Activated CD4-positive, alpha-beta T cell treated with anti-CD3 and anti-CD28 coated beads, Interleukin-2, amount 10 ng/mL, durations not matched to agents 7 days and 5 days (primary cell): ENCODE measurements at regions not wholly inside any gene's neighbourhood (a gene's known extent, or its start where the extent isn't known, plus 50 kb on each side); places are given as distances from the start of the nearest gene placed in this dataset.

Source experiments
- CTCF ChIA-PET: fragments of 350-600 bp; sonication (Branson Sonifier 250); formaldehyde crosslinking; loops from one replicate; lab custom pipeline; 2021; ENCODE audit warnings: antibody characterized with exemption; lab: Charles Lee
- POLR2A ChIA-PET: fragments of 350-600 bp; sonication (Branson Sonifier 250); formaldehyde crosslinking; loops from one replicate; lab custom pipeline; 2021; ENCODE audit warnings: antibody characterized with exemption; lab: Charles Lee
- DNase-seq: peaks from one replicate; pipeline ENCODE4 v3.0.0-alpha.2; 2020
- H3K27ac Mint-ChIP-seq: one replicate; pipeline ENCODE4 v1.8.0; 2021; ENCODE audit warnings: mild to moderate bottlenecking, moderate library complexity, mixed read lengths
- H3K27me3 Mint-ChIP-seq: one replicate; pipeline ENCODE4 v1.8.0; 2021; ENCODE audit warnings: mixed read lengths
- H3K36me3 Mint-ChIP-seq: one replicate; pipeline ENCODE4 v1.8.0; 2021; ENCODE audit warnings: low read depth, mixed read lengths
- H3K4me1 Mint-ChIP-seq: one replicate; pipeline ENCODE4 v1.8.0; 2021; ENCODE audit warnings: mixed read lengths
- H3K4me3 Mint-ChIP-seq: one replicate; pipeline ENCODE4 v1.8.0; 2021; ENCODE audit warnings: mild to moderate bottlenecking, moderate library complexity, mixed read lengths
- H3K9me3 Mint-ChIP-seq: one replicate; pipeline ENCODE4 v1.8.0; 2021; ENCODE audit warnings: mixed read lengths

DNA sequence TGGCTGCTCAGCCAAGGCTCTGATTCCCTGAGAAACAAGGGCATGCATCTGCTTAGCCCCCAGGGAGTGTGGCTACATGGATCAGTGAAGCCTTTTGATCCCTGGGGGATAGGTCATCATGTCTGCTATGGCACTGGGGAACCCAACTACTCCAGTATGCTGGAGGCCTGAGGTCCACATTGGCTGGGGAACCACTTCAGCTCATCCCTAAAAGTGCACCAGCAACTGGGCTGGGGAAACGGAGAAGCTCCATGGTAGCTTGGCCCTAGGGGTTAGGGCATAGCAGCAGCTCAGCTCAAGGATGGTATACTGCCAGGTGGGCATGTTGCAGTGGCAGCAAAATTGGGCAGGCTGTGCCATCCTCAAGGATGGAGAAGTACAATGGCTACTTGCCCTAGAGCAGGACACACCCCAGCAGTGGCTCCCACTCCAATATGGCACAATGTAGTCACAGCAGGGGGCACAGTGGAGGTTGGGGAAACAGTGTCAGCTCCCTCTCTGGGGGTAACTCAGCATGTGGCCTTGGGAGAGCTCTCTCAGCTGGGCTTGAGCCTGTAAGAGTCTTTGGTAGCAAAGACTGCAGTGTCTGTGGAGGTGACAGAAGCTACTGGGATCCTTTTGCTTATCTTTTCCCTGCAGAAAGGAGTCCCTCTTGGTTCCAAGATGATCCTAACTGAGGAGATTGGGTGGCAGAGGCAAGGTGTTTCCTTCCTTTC lies 111.5 kb upstream of the FSTL4 start:
- Mint-ChIP-seq H3K36me3 (no peaks in the 10 kb centered on the region), H3K27me3 (peaks cover 15% of the 10 kb centered on the region), H3K4me1 (no peaks in the 10 kb centered on the region), H3K9me3 (peaks cover 17% of the 10 kb centered on the region), H3K27ac (no peak overlapping the region), H3K4me3 (no peak overlapping the region)
- ChIA-PET CTCF (interaction anchor here (0.9 kb wide), 1 partner anchor 44 kb away, joined by 3 read pairs; no protein-coding TSS in a partner anchor), POLR2A (no interaction called here)
- no peak for DNase-seq

DNA sequence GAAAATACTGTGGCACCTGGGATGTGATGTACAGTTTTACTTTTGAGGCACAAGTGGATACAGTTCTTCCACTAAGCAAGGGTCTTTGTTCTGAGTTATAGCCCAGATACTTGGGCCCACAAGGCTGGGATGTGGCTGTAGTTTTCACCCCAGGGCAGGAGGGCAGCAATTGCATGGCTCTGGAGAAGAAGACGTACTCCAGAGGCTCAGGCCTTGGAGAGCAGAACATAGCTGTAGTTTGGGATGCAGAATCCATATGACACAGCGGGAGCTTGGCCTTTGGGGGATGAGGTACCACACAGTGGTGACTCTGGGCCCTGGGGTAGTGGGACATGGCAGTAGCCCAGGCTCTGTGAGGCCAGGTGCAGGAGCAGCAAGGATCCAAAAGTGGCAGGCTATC lies 110.8 kb upstream of the FSTL4 start:
- peaks cover 17% of the 10 kb centered on the region for H3K9me3 Mint-ChIP-seq
- H3K4me3 Mint-ChIP-seq, result no peak overlapping the region
- ChIA-PET CTCF (interaction anchor here (1.5 kb wide), 1 partner anchor 10 kb away, joined by 3 read pairs; no protein-coding TSS in a partner anchor), POLR2A (no interaction called here)
- no peaks in the 10 kb centered on the region for H3K36me3 Mint-ChIP-seq
- H3K4me1 Mint-ChIP-seq, result no peaks in the 10 kb centered on the region
- peaks cover 19% of the 10 kb centered on the region for H3K27me3 Mint-ChIP-seq
- H3K27ac Mint-ChIP-seq, result no peak overlapping the region
- DNase-seq, result no peak

DNA sequence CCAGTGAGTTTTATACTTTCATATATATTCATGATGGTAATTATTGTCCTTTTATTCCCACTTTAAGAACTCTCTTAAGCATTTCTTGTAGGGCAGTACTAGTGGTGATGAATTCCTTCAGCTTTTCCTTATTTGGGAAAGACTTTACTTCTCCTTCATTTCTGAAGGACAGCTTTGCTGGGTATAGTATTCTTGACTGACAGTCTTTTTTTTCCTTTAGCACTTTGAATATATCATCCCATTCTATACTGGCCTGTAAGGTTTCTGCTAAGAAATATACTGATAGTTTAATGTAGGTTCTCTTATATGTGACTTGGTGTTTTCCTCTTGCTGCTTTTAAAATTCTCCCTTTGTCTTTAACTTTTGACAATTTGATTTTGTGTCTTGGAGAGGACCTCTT lies 109.0 kb upstream of the FSTL4 start:
- H3K36me3 Mint-ChIP-seq, result no peaks in the 10 kb centered on the region
- H3K4me3 Mint-ChIP-seq, result no peak overlapping the region
- H3K4me1 Mint-ChIP-seq, result no peaks in the 10 kb centered on the region
- CTCF ChIA-PET, result no interaction called here
- H3K27me3 Mint-ChIP-seq, result peaks cover 17% of the 10 kb centered on the region
- POLR2A ChIA-PET, result no interaction called here
- H3K9me3 Mint-ChIP-seq, result peaks cover 17% of the 10 kb centered on the region
- no peak overlapping the region for H3K27ac Mint-ChIP-seq
- DNase-seq, result no peak

DNA sequence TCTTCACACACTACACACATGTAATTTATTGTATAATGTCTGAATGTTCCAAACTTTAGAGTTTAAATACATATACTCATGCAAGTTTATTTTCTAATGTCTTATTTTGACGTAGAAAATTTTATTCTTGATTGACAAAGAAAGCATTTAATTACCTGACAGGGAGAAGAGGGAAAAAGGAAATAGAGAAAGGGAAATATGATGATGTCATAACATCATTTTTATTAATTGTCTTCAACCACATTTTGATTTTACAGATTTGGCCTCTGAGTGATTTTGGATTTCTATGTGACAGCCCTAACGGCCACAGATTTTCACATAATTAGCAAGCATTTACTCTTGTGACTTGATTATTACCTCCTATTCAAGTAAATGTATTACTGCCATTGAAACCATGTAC lies 106.1 kb upstream of the FSTL4 start:
- no peaks in the 10 kb centered on the region for H3K4me1 Mint-ChIP-seq
- H3K27ac Mint-ChIP-seq, result no peak overlapping the region
- peaks cover 17% of the 10 kb centered on the region for H3K27me3 Mint-ChIP-seq
- H3K36me3 Mint-ChIP-seq, result no peaks in the 10 kb centered on the region
- no peak overlapping the region for H3K4me3 Mint-ChIP-seq
- no peak for DNase-seq
- ChIA-PET POLR2A (no interaction called here), CTCF (no interaction called here)
- H3K9me3 Mint-ChIP-seq, result peaks cover 17% of the 10 kb centered on the region

DNA sequence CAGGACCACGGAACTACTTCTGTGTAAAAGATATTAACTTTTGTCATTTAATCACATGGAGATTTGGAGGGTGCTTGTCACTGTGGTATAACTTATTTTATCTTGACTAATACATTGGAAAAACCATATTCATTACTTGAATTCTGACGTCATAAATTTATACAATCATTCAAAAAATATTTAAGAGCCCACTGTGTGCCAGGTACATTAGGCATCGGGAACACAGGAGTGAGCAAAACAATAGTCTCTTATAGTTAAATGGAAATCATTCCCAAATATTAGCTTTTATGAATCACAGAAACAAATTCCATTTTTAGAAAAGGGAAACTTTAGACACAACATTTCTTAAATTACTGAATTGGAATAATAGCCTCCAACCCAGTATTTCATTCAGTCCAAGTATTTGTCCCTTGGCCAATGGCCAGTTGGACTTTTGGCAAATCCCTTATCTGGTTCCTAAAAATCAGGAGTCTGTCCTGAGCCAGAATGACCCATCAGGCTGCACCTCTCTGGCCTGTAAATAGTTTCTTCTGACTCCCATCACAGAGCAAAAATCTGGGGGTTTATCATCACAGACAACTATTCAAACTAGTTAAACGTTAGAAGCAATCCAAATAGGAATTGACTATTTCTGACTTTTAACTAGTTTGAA lies 104.3 kb upstream of the FSTL4 start:
- no peak for DNase-seq
- H3K9me3 Mint-ChIP-seq, result peaks cover 5% of the 10 kb centered on the region
- POLR2A ChIA-PET, result no interaction called here

DNA sequence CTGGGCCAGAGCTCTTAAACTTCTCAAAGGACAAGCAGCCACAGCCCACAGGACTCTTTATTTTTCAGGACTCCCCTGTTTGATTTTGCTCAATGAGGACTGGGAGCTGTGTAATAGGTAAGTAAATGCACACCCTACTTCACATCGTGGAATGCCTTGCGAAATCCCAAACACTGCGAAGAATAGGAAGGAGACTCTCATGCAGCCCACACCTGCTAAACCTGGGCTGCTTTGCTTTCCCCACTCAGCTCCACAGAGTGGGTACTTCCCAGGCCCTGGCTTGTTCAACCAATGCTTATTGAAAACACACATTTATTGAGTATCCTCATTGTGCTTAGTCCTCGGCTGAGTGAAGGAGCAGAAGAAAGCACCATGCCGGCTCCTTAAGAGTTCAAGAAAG lies 103.3 kb upstream of the FSTL4 start:
- ChIA-PET POLR2A (interaction anchor here (0.6 kb wide), 1 partner anchor 31 kb away, joined by 3 read pairs; no protein-coding TSS in a partner anchor), CTCF (no interaction called here)
- Mint-ChIP-seq H3K36me3 (no peaks in the 10 kb centered on the region), H3K4me1 (no peaks in the 10 kb centered on the region), H3K27me3 (peaks cover 15% of the 10 kb centered on the region), H3K4me3 (no peak overlapping the region), H3K27ac (no peak overlapping the region), H3K9me3 (no peaks in the 10 kb centered on the region)
- no peak for DNase-seq

More for the DNA sequence above, 104.3 kb upstream of the FSTL4 start:
- Mint-ChIP-seq H3K4me3 (no peak overlapping the region), H3K4me1 (no peaks in the 10 kb centered on the region), H3K36me3 (no peaks in the 10 kb centered on the region), H3K27ac (no peak overlapping the region), H3K27me3 (peaks cover 16% of the 10 kb centered on the region)
- CTCF ChIA-PET, result no interaction called here

DNA sequence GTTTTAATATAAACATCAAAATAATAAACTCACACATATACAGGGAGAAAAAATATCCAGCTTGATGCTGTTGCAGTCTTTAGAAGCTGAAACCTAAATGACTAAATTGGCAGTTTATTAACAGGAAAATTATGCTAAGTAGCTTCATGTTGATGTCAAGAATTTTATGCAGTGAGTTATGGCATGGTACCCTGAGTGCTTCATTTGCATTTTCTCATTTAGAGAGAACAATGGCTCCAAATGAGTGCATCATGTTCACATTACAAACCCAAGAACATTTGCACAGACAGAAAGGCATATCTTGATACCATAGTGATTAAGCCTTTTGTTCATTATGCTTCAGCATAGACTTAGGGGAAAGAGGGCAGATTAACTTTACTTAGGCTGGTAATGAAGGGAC lies 102.9 kb upstream of the FSTL4 start:
- ChIA-PET CTCF (no interaction called here), POLR2A (interaction anchor here (0.6 kb wide), 1 partner anchor 31 kb away, joined by 3 read pairs; no protein-coding TSS in a partner anchor)
- Mint-ChIP-seq H3K4me3 (no peak overlapping the region), H3K4me1 (no peaks in the 10 kb centered on the region), H3K27ac (no peak overlapping the region), H3K9me3 (no peaks in the 10 kb centered on the region), H3K36me3 (no peaks in the 10 kb centered on the region), H3K27me3 (peaks cover 14% of the 10 kb centered on the region)
- DNase-seq, result no peak

DNA sequence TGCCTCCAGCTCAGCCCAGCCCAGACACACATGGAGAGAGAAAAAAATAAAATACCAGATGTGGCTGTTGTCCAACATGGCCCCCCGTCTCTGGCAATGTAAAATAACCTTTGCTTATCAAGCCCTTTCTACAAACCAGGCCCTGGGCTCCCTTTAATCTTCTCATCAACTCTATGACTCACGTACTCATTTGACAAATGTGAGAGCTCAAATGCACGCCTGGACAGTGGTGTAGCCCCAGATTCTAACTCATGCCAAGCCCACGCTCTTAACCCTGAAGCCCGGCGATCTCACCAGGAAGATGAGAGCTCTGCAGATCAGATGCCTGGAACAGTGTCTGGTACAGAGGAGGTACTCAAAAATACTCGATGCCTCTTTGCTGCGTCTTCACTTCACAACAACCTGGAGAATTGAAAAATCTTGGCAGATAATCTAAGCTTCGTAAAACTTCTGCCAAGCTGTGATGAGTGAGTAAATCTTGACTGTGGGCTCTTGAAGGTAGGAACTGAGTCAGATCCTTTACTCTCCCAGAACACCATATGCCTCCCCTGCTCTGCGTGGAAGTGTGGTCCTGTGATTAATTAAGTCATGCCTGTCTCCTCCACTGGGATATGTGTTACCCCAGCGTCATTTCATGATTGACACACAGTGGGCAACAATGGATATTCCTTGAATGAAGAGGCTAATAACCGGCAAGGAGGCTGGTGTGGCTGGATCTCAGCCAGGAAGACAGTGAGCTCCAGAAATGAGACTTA lies 102.0 kb upstream of the FSTL4 start:
- H3K27ac Mint-ChIP-seq, result no peak overlapping the region
- no peaks in the 10 kb centered on the region for H3K36me3 Mint-ChIP-seq
- H3K27me3 Mint-ChIP-seq, result peaks cover 14% of the 10 kb centered on the region
- DNase-seq, result no peak
- H3K4me1 Mint-ChIP-seq, result no peaks in the 10 kb centered on the region
- CTCF ChIA-PET, result no interaction called here
- H3K9me3 Mint-ChIP-seq, result no peaks in the 10 kb centered on the region
- no peak overlapping the region for H3K4me3 Mint-ChIP-seq
- POLR2A ChIA-PET, result no interaction called here

DNA sequence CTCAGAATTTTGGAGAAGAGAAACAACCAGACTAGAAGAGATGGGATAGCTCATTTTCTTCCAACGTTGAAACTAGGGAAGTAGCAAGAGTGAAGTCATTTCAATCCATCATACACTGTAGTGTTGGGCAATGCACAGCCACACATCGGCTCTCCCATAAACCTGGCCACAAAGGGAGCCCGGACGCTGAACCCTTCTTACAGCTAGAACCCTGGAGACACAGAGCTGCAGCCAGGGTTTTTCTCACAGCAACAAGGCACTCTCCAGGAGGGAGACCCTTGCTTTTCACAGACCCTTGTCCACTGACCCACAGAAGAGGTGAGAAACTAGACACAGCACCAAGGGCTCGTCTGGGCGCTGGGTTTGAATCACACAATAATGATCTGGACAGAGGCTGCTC lies 101.4 kb upstream of the FSTL4 start:
- H3K27me3 Mint-ChIP-seq, result peaks cover 14% of the 10 kb centered on the region
- POLR2A ChIA-PET, result no interaction called here
- H3K27ac Mint-ChIP-seq, result no peak overlapping the region
- no peak for DNase-seq
- H3K9me3 Mint-ChIP-seq, result no peaks in the 10 kb centered on the region
- no peak overlapping the region for H3K4me3 Mint-ChIP-seq
- H3K36me3 Mint-ChIP-seq, result no peaks in the 10 kb centered on the region
- CTCF ChIA-PET, result no interaction called here
- H3K4me1 Mint-ChIP-seq, result no peaks in the 10 kb centered on the region

DNA sequence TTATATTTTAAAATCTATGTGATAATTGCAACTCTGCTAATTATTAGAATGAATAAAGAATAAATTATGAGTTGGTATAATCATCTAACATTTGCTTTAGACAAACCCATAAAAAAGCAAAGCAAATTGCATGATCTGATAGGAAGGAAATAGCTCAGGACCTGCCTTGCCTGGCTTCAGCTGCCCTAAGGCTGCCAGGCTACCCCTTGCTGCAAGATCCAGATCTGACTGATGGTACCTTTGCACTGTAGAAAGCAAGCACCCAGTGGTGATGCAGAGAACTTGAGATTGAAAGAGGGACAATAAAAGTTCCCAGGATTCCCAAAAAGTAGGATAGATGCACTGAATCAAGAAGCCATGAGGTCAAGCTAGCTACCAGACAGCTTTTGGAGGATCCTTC lies 100.9 kb upstream of the FSTL4 start:
- ChIA-PET POLR2A (no interaction called here), CTCF (interaction anchor here (1.0 kb wide), 1 partner anchor 9 kb away, joined by 3 read pairs; no protein-coding TSS in a partner anchor)
- DNase-seq, result no peak
- H3K9me3 Mint-ChIP-seq, result no peaks in the 10 kb centered on the region
- H3K4me1 Mint-ChIP-seq, result no peaks in the 10 kb centered on the region
- H3K36me3 Mint-ChIP-seq, result no peaks in the 10 kb centered on the region
- no peak overlapping the region for H3K27ac Mint-ChIP-seq
- H3K27me3 Mint-ChIP-seq, result peaks cover 10% of the 10 kb centered on the region
- H3K4me3 Mint-ChIP-seq, result no peak overlapping the region

DNA sequence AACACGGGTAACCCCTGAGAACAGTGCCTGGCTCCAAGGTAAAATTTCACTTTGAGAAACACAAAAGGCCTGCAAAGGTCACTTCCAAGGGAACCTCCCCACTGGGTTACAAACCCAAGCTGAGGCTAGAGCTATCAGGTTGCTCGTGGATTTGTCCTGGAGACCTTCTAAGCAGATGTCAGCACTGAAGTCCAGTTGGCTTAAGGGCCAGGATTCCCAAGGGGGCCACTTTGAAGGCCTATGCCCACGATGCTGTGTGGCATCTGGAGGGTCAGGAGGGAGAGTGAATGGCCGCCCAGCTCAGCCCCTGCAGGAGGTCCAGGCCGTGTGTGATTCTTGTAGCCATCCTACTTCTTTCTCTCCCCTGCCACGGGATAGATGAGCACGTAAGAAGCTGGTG lies 100.2 kb upstream of the FSTL4 start:
- DNase-seq, result no peak
- Mint-ChIP-seq H3K4me3 (no peak overlapping the region), H3K36me3 (no peaks in the 10 kb centered on the region), H3K9me3 (no peaks in the 10 kb centered on the region), H3K27ac (no peak overlapping the region), H3K4me1 (no peaks in the 10 kb centered on the region), H3K27me3 (peaks cover 8% of the 10 kb centered on the region)
- ChIA-PET CTCF (interaction anchor here (1.0 kb wide), 1 partner anchor 10 kb away, joined by 3 read pairs; no protein-coding TSS in a partner anchor), POLR2A (no interaction called here)

DNA sequence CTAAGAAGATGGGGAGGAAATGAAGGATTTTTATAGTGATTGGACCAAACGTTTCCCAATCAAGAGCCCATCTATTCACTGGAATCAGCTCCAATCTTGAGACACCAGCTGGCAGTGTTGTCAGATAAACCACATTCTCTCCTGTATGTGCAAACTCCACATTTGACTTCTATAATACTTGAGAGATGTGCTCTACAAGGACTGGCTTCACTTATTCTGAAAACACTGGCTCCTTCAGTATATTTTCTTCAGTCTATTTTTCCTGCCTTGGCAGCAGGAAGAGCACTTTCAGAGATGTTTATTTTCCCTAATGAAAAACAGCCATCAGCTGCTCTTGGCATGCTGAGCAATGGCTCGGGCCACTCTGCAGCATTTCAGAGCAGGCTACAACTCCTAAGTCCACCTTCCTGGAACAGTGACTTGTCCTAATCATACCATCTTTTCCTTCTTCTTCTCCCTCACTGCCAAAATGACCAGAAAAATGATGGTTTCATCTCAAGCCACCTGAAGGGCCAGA lies 96.9 kb upstream of the FSTL4 start:
- Mint-ChIP-seq H3K4me1 (no peaks in the 10 kb centered on the region), H3K4me3 (no peak overlapping the region), H3K9me3 (no peaks in the 10 kb centered on the region), H3K27me3 (peaks cover 6% of the 10 kb centered on the region), H3K36me3 (no peaks in the 10 kb centered on the region), H3K27ac (no peak overlapping the region)
- ChIA-PET POLR2A (no interaction called here), CTCF (no interaction called here)
- no peak for DNase-seq
